Naive thymus-derived CD4-positive, alpha-beta T cell (primary cell): ENCODE measurements at regions not wholly inside any gene's neighbourhood (a gene's known extent, or its start where the extent isn't known, plus 50 kb on each side); places are given as distances from the start of the nearest gene placed in this dataset.
"Not testable (repeated sequence)": the region's sequence is repeated elsewhere in the genome, so short reads cannot be mapped to it uniquely, and the experiment has no call there.

ENCODE experiments used
- ATAC-seq: fragments of 150-1000 bp; cut with Tn5 transposase; 2 replicates; pipeline ENCODE4 v1.10.0; 2021; ENCODE audit warnings: mild to moderate bottlenecking, moderate library complexity
- CTCF ChIA-PET: fragments of 350-600 bp; sonication (Branson Sonifier 250); formaldehyde crosslinking; loops from one replicate; lab custom pipeline; 2021; ENCODE audit warnings: antibody characterized with exemption; lab: Charles Lee
- POLR2A ChIA-PET: fragments of 350-600 bp; sonication (Branson Sonifier 250); formaldehyde crosslinking; loops from one replicate; lab custom pipeline; 2021; ENCODE audit warnings: antibody characterized with exemption, inconsistent platforms; lab: Charles Lee
- DNase-seq, 9 donors: peaks; one replicate each; pipeline versions ENCODE4 v3.0.0 to v3.0.0-alpha.2; 2020 to 2022; ENCODE audit warnings: mixed read lengths in 1 of 9
- H3K27ac ChIP-seq: one replicate; pipeline ENCODE4 v1.7.0; 2013; ENCODE audit warnings: mild to moderate bottlenecking, low read depth, low read length, moderate library complexity
- H3K27me3 ChIP-seq, 2 donors: one replicate each; pipeline ENCODE4 v1.7.0; 2013; ENCODE audit warnings: low read length in 2 of 2, mild to moderate bottlenecking in 2 of 2, moderate library complexity in 2 of 2; ENCODE audit not compliant: control insufficient read depth in 2 of 2, insufficient read depth in 2 of 2
- H3K36me3 ChIP-seq, 3 experiments: 1 replicate in 2 of 3; 2 replicates in 1 of 3; pipeline ENCODE4 v1.7.0; 2013; ENCODE audit warnings: low read length in 3 of 3, mild to moderate bottlenecking in 3 of 3, moderate library complexity in 1 of 3; ENCODE audit not compliant: insufficient read depth in 3 of 3, control insufficient read depth in 2 of 3
- H3K4me1 ChIP-seq, 2 donors: one replicate each; pipeline ENCODE4 v1.7.0; 2013; ENCODE audit warnings: low read length in 2 of 2, mild to moderate bottlenecking in 2 of 2, moderate library complexity in 1 of 2; ENCODE audit not compliant: control insufficient read depth in 2 of 2, insufficient read depth in 2 of 2
- H3K4me3 ChIP-seq: 2 replicates; pipeline ENCODE4 v1.7.0; 2013; ENCODE audit warnings: mild to moderate bottlenecking, low read length
- H3K9me3 ChIP-seq, 3 experiments: 1 replicate in 2 of 3; 2 replicates in 1 of 3; pipeline ENCODE4 v1.7.0; 2013; ENCODE audit warnings: low read length in 3 of 3; ENCODE audit not compliant: control insufficient read depth in 2 of 3
- H3K27ac Mint-ChIP-seq, 9 donors: one replicate each; pipeline ENCODE4 v1.8.0; 2020 to 2022; ENCODE audit warnings: mixed read lengths in 9 of 9, mild to moderate bottlenecking in 8 of 9, moderate library complexity in 5 of 9, inconsistent platforms in 2 of 9
- H3K27me3 Mint-ChIP-seq, 5 donors: one replicate each; pipeline ENCODE4 v1.8.0; 2021 to 2022; ENCODE audit warnings: mixed read lengths in 5 of 5, mild to moderate bottlenecking in 1 of 5
- H3K36me3 Mint-ChIP-seq, 5 donors: one replicate each; pipeline ENCODE4 v1.8.0; 2020 to 2022; ENCODE audit warnings: mixed read lengths in 5 of 5, mild to moderate bottlenecking in 3 of 5, inconsistent platforms in 1 of 5
- H3K4me1 Mint-ChIP-seq, 7 donors: one replicate each; pipeline ENCODE4 v1.8.0; 2020 to 2022; ENCODE audit warnings: mixed read lengths in 7 of 7, mild to moderate bottlenecking in 3 of 7, inconsistent platforms in 1 of 7
- H3K4me3 Mint-ChIP-seq, 10 donors: one replicate each; pipeline ENCODE4 v1.8.0; 2020 to 2022; ENCODE audit warnings: mild to moderate bottlenecking in 10 of 10, mixed read lengths in 10 of 10, moderate library complexity in 6 of 10, inconsistent platforms in 2 of 10
- H3K9me3 Mint-ChIP-seq, 11 donors: one replicate each; pipeline ENCODE4 v1.8.0; 2020 to 2022; ENCODE audit warnings: mixed read lengths in 11 of 11, mild to moderate bottlenecking in 4 of 11, inconsistent platforms in 1 of 11, moderate library complexity in 1 of 11
- intact Hi-C, 2 donors: fragments of 100-400 bp; cut with micrococcal nuclease; formaldehyde crosslinking; loops; one replicate each; pipeline ENCODE4 v1.15.1; 2023

DNA sequence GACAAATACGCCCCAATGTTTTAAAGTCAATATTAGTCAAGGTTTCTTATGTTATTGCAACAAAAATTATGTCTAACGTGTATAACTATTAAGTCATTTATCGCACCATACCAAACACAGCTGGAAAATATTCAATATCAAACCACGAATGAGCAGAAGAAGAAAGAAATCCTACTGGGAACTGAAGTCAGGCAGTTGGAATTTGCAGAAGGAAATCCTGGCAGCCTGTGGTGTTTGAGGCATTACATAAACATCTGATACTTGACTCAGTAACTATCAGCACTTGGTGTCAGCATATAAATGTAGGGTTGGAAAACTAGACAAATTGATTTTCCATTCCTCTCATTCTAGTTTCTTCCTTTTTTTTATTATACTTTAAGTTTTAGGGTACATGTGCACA lies 83.4 kb upstream of the NUPR2 start:
- H3K27me3 Mint-ChIP-seq = peaks cover 0 to 11% (median 0%) of the 10 kb centered on the region in 5 donors
- H3K36me3 ChIP-seq = no peaks in the 10 kb centered on the region
- peaks cover 0 to 1% (median 0%) of the 10 kb centered on the region in 7 donors for H3K4me1 Mint-ChIP-seq
- no peak for ATAC-seq
- ChIA-PET CTCF (no interaction called here), POLR2A (no interaction called here)
- no peaks in the 10 kb centered on the region for H3K4me1 ChIP-seq
- H3K27ac Mint-ChIP-seq = no peak overlapping the region
- no peaks in the 10 kb centered on the region for H3K9me3 ChIP-seq
- no peak overlapping the region for H3K4me3 Mint-ChIP-seq
- H3K9me3 Mint-ChIP-seq = peaks cover 8 to 41% (median 14%) of the 10 kb centered on the region in 11 donors
- DNase-seq = no peak
- no peak overlapping the region for H3K4me3 ChIP-seq
- H3K36me3 Mint-ChIP-seq = peaks cover 0 to 5% (median 0%) of the 10 kb centered on the region in 5 donors
- intact Hi-C loops = no loop called here
- H3K27me3 ChIP-seq = no peaks in the 10 kb centered on the region
- H3K27ac ChIP-seq = no peak overlapping the region

DNA sequence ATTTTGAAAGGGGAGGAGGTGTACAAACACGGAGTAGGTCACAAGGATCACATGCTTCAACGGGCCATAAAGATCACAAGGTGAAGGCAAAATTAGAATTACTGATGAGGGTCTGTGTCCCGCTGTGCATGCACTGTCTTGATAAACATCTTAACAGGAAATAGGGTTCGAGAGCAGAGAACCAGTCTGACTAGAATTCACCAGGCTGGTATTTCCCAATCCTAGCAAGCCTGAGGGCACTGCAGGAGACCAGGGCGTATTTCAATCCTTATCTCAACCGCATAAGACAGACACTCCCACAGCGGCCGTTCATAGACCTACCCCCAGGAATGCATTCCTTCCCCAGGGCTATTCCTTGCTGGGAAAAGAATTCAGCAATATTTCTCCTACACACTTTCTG lies 80.0 kb upstream of the NUPR2 start:
- H3K36me3 Mint-ChIP-seq, POLR2A ChIA-PET, H3K36me3 ChIP-seq, H3K9me3 ChIP-seq, H3K4me1 ChIP-seq, ATAC-seq, H3K4me3 ChIP-seq, DNase-seq, H3K4me1 Mint-ChIP-seq, H3K27ac ChIP-seq, H3K27ac Mint-ChIP-seq, intact Hi-C loops, H3K4me3 Mint-ChIP-seq, H3K27me3 ChIP-seq: not testable (repeated sequence)
- Mint-ChIP-seq H3K27me3 (peaks cover 0 to 24% (median 12%) of the 10 kb centered on the region in 5 donors), H3K9me3 (peaks cover 4 to 46% (median 16%) of the 10 kb centered on the region in 11 donors)
- CTCF ChIA-PET = interaction anchor here (0.7 kb wide), 1 partner anchor 1421 kb away, joined by 3 read pairs; no protein-coding TSS in a partner anchor

DNA sequence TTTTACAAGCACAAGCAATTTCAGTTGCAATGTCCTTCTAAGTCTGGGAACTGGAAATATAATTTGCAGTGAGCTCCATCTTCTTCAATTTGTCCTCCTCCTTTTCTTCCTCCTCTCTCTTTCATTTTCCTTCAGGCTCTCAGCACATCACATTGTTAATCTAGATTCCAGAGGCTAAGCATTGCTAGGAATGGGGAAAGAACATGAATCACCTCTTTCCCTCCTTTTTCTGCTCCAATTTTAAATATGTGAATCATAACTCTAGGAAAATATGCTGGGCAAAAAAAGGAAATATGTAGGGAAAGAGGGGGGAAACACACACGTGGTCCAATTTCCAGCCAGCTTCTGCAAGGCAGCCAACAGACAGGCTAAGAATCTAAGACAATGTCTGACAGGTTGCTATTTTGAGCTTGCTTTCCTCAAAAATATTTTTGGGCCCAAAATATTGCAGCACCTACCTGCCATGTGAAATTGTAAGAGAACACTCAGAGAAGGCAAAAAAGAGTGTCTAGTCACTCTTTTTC lies 72.7 kb upstream of the NUPR2 start:
- Histone ChIP-seq H3K27ac (no peak overlapping the region), H3K36me3 (no peaks in the 10 kb centered on the region), H3K4me3 (no peak overlapping the region), H3K9me3 (no peaks in the 10 kb centered on the region), H3K27me3 (no peaks in the 10 kb centered on the region), H3K4me1 (no peaks in the 10 kb centered on the region)
- no peak for ATAC-seq
- no peak overlapping the region for H3K27ac Mint-ChIP-seq
- intact Hi-C loops = no loop called here
- CTCF ChIA-PET = no interaction called here
- H3K36me3 Mint-ChIP-seq = peaks cover 0 to 6% (median 0%) of the 10 kb centered on the region in 5 donors
- H3K4me3 Mint-ChIP-seq = no peak overlapping the region
- H3K9me3 Mint-ChIP-seq = peaks cover 0 to 10% (median 3%) of the 10 kb centered on the region in 11 donors
- H3K4me1 Mint-ChIP-seq = peaks cover 0 to 1% (median 0%) of the 10 kb centered on the region in 7 donors
- H3K27me3 Mint-ChIP-seq = peaks cover 0 to 34% (median 18%) of the 10 kb centered on the region in 5 donors
- POLR2A ChIA-PET = no interaction called here
- no peak for DNase-seq

DNA sequence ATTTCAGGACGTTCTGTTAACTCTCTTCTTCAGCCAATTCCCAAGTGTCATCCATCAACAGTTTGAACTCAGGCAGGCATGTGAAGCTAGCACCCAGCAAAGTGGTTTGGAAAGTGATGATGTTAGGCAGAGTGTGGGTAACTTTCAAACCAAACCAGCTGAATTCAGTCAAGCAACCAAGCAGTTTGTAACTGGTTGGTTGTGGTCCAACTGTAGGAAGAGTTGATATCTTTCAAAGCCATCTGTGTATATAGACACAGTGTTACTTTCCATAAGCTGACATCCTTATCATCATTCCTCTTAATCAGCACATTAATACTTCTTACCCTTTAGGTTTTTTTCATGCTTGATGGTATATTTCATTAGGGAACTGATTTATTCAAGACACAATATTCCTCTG lies 72.2 kb upstream of the NUPR2 start:
- Mint-ChIP-seq H3K36me3 (peaks cover 0 to 6% (median 0%) of the 10 kb centered on the region in 5 donors), H3K4me1 (peaks cover 0 to 1% (median 0%) of the 10 kb centered on the region in 7 donors), H3K4me3 (no peak overlapping the region), H3K9me3 (peaks cover 0 to 7% (median under 1%) of the 10 kb centered on the region in 11 donors), H3K27me3 (peaks cover 0 to 33% (median 14%) of the 10 kb centered on the region in 5 donors), H3K27ac (no peak overlapping the region)
- no peak overlapping the region for H3K27ac ChIP-seq
- DNase-seq (no peak), ATAC-seq (no peak)
- ChIA-PET POLR2A (no interaction called here), CTCF (no interaction called here)
- no peaks in the 10 kb centered on the region for H3K36me3 ChIP-seq
- H3K4me3 ChIP-seq = no peak overlapping the region
- no peaks in the 10 kb centered on the region for H3K27me3 ChIP-seq
- H3K9me3 ChIP-seq = no peaks in the 10 kb centered on the region
- H3K4me1 ChIP-seq = no peaks in the 10 kb centered on the region
- intact Hi-C loops = no loop called here

DNA sequence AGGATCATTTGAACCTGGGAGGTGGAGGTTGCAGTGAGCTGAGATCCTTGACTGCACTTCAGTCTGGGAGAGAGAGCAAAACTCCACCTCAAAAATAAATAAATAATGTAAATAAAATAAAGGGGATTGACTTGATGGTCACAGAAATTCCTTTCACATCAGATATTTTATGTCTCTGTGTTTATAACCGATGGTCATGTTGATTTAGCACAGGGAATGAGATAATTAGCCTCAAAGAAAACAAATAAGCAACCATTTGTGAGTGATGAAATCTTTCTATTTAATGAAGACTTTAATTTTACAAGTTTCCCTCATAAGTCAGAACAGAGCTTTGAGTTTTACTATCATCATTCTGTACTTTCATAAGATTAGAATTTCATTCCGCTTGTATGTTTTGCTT lies 64.8 kb upstream of the NUPR2 start:
- Histone ChIP-seq H3K4me1 (no peaks in the 10 kb centered on the region), H3K27ac (no peak overlapping the region), H3K36me3 (no peaks in the 10 kb centered on the region), H3K27me3 (no peaks in the 10 kb centered on the region), H3K9me3 (no peaks in the 10 kb centered on the region), H3K4me3 (no peak overlapping the region)
- CTCF ChIA-PET = no interaction called here
- H3K9me3 Mint-ChIP-seq = peaks cover 0 to 7% (median 0%) of the 10 kb centered on the region in 11 donors
- H3K4me1 Mint-ChIP-seq = peaks cover 0 to 4% (median 0%) of the 10 kb centered on the region in 7 donors
- DNase-seq (no peak), ATAC-seq (no peak)
- no peak overlapping the region for H3K27ac Mint-ChIP-seq
- no peak overlapping the region for H3K4me3 Mint-ChIP-seq
- no peaks in the 10 kb centered on the region for H3K36me3 Mint-ChIP-seq
- intact Hi-C loops = no loop called here
- POLR2A ChIA-PET = no interaction called here
- peaks cover 0 to 29% (median 6%) of the 10 kb centered on the region in 5 donors for H3K27me3 Mint-ChIP-seq

DNA sequence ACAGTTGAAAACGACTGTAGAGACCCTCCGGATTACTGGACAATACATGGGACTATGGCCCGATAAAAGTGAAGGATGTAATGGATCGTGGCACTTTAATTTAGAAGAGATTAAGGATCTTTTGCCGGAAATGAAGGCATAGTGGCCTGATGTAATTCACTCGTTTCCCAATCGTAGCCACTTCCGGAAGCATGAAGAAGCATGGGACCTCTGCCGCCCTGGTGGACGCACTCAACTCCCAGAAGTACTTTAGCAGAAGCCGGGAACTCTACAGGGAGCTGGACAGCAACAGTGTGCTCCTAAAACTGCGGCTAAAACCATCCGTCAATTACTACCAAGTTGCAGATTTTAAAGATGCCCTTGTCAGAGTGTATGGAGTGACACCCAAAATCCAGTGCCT lies 59.6 kb upstream of the NUPR2 start:
- Histone ChIP-seq H3K27me3 (no peaks in the 10 kb centered on the region), H3K36me3 (no peaks in the 10 kb centered on the region), H3K4me3 (no peak overlapping the region), H3K4me1 (no peaks in the 10 kb centered on the region), H3K27ac (no peak overlapping the region), H3K9me3 (no peaks in the 10 kb centered on the region)
- intact Hi-C loops = no loop called here
- no peak for DNase-seq
- ChIA-PET CTCF (interaction anchor here (0.5 kb wide), 1 partner anchor 56 kb away, joined by 3 read pairs; no protein-coding TSS in a partner anchor), POLR2A (no interaction called here)
- H3K4me1 Mint-ChIP-seq = peaks cover 0 to 10% (median 0%) of the 10 kb centered on the region in 7 donors
- no peak for ATAC-seq
- no peak overlapping the region for H3K27ac Mint-ChIP-seq
- H3K27me3 Mint-ChIP-seq = peaks cover 0 to 36% (median 28%) of the 10 kb centered on the region in 5 donors
- peaks cover 0 to 6% (median 0%) of the 10 kb centered on the region in 5 donors for H3K36me3 Mint-ChIP-seq
- H3K4me3 Mint-ChIP-seq = peak overlapping the region in 1 of 10 donors; percentile 9
- peaks cover 0 to 9% (median 0%) of the 10 kb centered on the region in 11 donors for H3K9me3 Mint-ChIP-seq
